ENCODE measurements at regions not wholly inside any gene's neighbourhood (a gene's known extent, or its start where the extent isn't known, plus 50 kb on each side); places are given as distances from the start of the nearest gene placed in this dataset.

- H3K4me3 ChIP-seq (ENCODE audit: control insufficient read depth, low read depth, low read length) = no peak overlapping the region
- TF ChIP-seq, protein P1, sequence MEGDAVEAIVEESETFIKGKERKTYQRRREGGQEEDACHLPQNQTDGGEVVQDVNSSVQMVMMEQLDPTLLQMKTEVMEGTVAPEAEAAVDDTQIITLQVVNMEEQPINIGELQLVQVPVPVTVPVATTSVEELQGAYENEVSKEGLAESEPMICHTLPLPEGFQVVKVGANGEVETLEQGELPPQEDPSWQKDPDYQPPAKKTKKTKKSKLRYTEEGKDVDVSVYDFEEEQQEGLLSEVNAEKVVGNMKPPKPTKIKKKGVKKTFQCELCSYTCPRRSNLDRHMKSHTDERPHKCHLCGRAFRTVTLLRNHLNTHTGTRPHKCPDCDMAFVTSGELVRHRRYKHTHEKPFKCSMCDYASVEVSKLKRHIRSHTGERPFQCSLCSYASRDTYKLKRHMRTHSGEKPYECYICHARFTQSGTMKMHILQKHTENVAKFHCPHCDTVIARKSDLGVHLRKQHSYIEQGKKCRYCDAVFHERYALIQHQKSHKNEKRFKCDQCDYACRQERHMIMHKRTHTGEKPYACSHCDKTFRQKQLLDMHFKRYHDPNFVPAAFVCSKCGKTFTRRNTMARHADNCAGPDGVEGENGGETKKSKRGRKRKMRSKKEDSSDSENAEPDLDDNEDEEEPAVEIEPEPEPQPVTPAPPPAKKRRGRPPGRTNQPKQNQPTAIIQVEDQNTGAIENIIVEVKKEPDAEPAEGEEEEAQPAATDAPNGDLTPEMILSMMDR (conservative IDR thresholded peaks at IDR 0.05; ENCODE audit: control insufficient read depth, insufficient read depth, low read depth, low read length) = no peak
- DNase-seq (ENCODE audit: low read depth) = no peak
These were observed 176.3 kb upstream of the LRP1B start for GRCh38 chr2:142307086-142307485.

DNA sequence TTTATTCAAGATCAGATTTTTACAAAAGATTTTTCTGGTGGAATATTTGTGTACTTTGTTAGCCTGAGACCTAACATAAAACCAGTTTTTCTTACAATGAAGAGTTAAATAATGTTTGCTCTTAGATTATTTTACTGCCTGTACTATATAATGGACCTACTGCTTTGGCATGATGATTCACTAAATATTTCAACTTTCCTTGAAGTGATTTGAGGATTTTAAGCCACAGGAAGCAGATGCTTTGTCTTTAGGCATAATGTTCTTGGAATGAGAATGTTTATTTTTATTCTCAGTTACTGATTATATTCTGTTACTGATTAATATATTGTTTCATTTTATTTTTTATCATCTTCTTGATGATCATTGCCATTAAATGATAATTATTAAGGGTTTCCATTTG lies 175.3 kb upstream of the LRP1B start:
- TF ChIP-seq, protein P1 (conservative IDR thresholded peaks at IDR 0.05; ENCODE audit: control insufficient read depth, insufficient read depth, low read depth, low read length) = no peak
- H3K4me3 ChIP-seq (ENCODE audit: control insufficient read depth, low read depth, low read length) = no peak overlapping the region
- DNase-seq (ENCODE audit: low read depth) = no peak

DNA sequence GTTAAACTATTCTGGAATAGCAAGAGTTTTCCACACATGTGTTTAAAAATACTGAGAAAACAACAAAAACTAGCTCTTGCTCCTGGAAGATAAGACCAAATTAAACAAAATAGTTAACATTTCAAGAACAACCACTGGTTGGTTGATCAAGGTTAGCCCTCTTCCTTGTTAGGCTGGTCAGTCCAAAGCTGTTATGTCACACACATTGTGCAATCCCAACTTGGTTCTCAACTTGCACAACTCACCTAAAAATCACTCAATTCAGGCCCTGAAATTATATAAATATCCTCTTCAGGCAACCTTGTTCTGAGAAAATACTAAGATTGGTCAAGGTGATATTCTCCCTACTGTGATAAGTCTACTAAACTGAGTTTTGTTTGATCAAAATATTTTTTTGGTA lies 169.7 kb upstream of the LRP1B start:
- no peak overlapping the region for H3K4me3 ChIP-seq (ENCODE audit: control insufficient read depth, low read depth, low read length)
- TF ChIP-seq, protein P1 (conservative IDR thresholded peaks at IDR 0.05; ENCODE audit: control insufficient read depth, insufficient read depth, low read depth, low read length) = no peak
- DNase-seq (ENCODE audit: low read depth) = no peak

GRCh38 chr2:142299021-142299420 lies 168.2 kb upstream of the LRP1B start:
- no peak for DNase-seq (ENCODE audit: low read depth)
- H3K4me3 ChIP-seq (ENCODE audit: control insufficient read depth, low read depth, low read length) = no peak overlapping the region
- TF ChIP-seq, protein P1 (conservative IDR thresholded peaks at IDR 0.05; ENCODE audit: control insufficient read depth, insufficient read depth, low read depth, low read length) = no peak

- TF ChIP-seq, protein P1 (conservative IDR thresholded peaks at IDR 0.05; ENCODE audit: control insufficient read depth, insufficient read depth, low read depth, low read length) = no peak
- no peak for DNase-seq (ENCODE audit: low read depth)
- H3K4me3 ChIP-seq (ENCODE audit: control insufficient read depth, low read depth, low read length) = no peak overlapping the region
These were observed 163.4 kb upstream of the LRP1B start for GRCh38 chr2:142294225-142294624.

GRCh38 chr2:142291969-142292368 lies 161.2 kb upstream of the LRP1B start:
- H3K4me3 ChIP-seq (ENCODE audit: control insufficient read depth, low read depth, low read length) = no peak overlapping the region
- no peak for DNase-seq (ENCODE audit: low read depth)
- TF ChIP-seq, protein P1 (conservative IDR thresholded peaks at IDR 0.05; ENCODE audit: control insufficient read depth, insufficient read depth, low read depth, low read length) = no peak

DNA sequence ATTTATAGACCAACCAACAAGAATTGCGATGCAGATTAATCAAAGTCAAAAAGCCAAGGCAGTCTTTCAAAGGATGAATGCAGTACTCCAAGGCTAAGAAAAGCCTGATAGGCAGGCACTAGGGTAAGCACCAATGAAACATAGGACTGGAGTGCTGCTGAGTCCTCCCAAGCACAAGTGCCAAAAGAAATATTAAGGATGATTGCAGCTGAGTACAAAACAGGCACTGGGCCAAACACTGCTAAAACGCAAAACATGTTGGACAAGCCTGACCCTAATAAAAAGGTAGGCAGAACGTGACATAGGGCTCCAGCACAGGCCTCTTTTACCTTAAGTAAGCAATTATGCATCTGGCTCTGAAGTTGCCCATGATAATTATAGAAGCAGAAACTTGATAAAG lies 160.1 kb upstream of the LRP1B start:
- H3K4me3 ChIP-seq (ENCODE audit: control insufficient read depth, low read depth, low read length) = no peak overlapping the region
- peak; percentile 8 for DNase-seq (ENCODE audit: low read depth)
- TF ChIP-seq, protein P1 (conservative IDR thresholded peaks at IDR 0.05; ENCODE audit: control insufficient read depth, insufficient read depth, low read depth, low read length) = no peak
